Left renal pelvis (tissue), 4 donors: ENCODE measurements at regions not wholly inside any gene's neighbourhood (a gene's known extent, or its start where the extent isn't known, plus 50 kb on each side); places are given as distances from the start of the nearest gene placed in this dataset.
"Not testable (repeated sequence)": the region's sequence is repeated elsewhere in the genome, so short reads cannot be mapped to it uniquely, and the experiment has no call there.

ENCODE experiments used
- DNase-seq, 4 donors: peaks; one replicate each; pipeline ENCODE4 v3.0.0-alpha.2; 2013; ENCODE audit warnings: low read depth in 4 of 4, low spot score in 3 of 4

GRCh38 chr12:131192951-131193350, 239.2 kb downstream of the ADGRD1 start:
- DNase-seq = no peak

- no peak for DNase-seq
Observed at GRCh38 chr12:131194166-131194565, 240.5 kb downstream of the ADGRD1 start.

DNA sequence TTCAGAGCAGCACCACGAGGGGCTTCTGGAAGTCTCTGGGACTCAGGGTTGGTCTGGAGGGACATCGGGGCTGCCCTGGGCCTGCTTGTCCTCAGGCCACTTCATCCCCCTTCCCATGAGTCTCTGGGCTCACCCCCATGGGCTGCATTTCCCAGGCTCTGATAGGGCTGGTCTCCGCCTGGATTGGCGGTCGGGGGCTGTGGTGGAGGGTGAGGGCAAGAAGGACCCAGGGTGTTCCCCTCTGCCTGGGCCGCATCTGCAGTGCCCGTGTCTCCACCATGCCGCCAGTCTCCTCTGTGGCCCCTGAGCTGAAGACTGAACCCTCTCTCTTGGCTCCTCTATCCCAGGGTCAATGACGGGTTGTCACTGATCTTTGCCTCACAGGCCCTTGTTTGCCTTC, 242.1 kb downstream of the ADGRD1 start:
- DNase-seq = no peak

DNA sequence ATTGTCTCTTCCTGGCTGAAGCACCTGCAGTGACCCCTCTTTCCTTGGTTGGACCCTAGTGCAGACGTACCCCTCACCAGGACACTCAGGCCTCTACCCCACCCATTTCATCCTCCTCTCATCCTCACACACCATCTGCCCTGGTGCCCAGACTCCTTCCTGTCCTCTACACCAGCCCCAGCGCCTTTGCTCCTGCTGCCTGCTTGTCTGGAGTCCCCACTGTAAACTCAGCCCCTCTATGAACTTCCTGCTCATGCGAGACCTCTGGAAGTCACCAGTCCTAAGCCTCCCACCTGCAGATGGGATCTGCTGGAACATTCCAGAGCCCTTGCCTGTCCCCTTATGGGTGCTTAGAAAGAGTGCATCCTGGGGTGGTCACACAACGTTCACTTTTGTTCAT, 242.5 kb downstream of the ADGRD1 start:
- DNase-seq = no peak

GRCh38 chr12:131197490-131197889, 243.8 kb downstream of the ADGRD1 start:
- DNase-seq = no peak

- no peak for DNase-seq
Observed at GRCh38 chr12:131199221-131199620, 245.5 kb downstream of the ADGRD1 start.

GRCh38 chr12:131201912-131202311, 248.2 kb downstream of the ADGRD1 start:
- DNase-seq = not testable (repeated sequence)

DNA sequence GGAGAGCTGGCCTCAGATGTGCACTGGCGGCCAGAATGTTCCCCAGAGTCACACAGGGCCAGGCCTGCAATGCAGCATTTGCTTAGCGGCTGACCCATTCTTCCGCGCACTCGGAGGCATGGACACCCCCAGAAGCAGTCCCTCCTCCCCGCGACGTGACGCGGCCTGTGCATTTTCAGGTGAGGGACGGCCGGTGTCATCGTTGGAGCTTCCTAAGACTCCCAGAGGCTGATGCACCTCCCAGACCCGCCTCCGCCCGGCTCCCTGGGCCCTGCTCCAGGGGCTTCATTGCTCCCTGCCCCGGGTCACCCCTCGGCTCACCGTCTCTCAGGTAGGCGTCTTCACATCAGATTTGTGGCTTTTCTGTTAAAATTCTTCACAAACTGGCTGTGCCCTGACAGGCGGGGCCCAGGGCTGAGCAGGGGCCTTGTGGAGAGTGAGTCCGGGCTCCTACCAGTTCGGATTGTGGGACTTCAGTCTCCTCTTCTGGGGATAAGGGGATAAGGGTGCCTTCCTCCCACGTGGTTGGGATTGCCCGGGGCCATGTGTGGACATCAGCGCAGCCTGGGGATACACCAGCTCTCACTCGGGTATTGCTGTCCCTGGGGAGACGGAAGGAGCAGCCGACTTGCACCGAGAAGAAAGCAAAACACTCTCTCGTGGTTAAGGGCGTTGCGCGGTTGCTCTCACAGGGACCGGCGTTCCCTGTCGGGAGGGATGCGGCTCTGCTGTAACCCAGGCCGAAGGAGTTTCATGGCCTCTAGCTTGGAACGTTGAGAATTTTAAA, 249.1 kb downstream of the ADGRD1 start:
- DNase-seq = no peak

GRCh38 chr12:131203666-131204415, 250.1 kb downstream of the ADGRD1 start:
- no peak for DNase-seq

DNA sequence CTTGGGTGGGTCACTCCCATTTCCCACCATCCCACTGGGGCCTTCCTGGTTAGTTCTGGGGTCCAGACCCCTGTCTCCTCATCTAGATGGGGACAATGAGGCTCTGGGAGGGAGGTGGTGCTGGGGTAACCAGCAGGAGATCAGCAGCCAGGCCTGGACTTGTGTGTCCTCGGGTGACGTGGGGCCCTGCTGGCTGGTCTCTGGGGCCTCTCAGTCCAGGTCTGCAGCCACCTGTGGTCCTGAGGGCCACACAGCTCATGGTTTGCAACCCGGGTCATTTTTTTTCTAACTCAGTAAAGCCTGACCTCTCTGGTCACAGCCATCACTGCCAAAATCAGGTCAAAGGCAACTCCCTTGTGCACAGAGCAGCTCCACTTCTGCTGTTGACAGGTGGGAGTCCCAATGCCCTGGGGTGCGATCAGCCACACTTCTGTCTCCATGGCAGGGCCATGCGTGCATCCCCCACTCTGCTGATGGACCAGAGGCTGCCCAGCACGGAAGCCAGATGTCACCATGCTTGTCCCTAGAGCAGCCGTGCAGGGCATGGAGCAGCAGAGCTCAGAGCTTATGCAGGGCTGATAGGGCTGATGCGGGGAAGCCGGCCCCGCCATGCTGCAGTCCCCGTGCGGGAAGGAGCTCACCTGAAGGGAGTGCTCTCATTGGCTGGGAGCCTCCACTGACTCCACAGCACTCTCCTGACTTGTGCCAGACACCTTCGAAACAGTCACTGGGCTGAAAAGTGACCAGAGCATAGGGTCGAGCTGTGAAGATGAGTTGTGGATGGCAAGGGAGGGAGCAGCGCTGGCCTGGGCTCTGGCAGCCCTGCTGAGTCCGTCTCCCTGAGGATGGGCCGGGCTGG, 250.9 kb downstream of the ADGRD1 start:
- DNase-seq = no peak

DNA sequence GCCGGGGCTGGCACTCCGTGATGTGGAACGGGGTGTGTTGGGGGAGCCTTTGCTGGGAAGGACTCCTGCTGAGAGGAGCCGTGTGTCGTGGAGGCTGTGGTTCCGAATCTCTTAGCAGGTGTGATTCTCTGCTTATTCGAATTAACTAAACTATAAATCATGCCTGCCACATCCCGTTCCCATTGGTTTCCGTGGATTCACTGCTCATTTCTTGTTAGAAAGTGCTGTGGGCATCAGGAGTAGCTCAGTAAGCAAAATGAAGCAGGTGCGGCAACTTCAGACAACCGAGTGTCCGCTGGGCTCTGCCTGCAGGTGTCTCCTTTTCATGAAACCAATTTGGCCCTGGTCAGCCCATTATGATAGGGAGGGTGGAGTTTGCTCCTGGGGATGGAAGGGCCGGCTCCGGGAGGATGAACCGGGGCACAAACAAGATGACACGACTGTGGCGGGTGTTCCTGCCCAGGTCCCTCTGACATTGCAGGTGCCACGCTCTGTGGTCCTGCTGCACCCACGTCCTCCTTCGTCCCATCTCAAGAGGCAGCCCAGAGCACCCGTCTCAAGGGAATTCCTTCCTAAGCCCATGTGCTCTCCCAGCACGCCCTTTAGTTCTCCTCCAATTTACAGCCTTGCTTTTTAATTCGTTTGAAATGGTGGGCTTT, 251.7 kb downstream of the ADGRD1 start:
- not testable (repeated sequence) for DNase-seq

DNA sequence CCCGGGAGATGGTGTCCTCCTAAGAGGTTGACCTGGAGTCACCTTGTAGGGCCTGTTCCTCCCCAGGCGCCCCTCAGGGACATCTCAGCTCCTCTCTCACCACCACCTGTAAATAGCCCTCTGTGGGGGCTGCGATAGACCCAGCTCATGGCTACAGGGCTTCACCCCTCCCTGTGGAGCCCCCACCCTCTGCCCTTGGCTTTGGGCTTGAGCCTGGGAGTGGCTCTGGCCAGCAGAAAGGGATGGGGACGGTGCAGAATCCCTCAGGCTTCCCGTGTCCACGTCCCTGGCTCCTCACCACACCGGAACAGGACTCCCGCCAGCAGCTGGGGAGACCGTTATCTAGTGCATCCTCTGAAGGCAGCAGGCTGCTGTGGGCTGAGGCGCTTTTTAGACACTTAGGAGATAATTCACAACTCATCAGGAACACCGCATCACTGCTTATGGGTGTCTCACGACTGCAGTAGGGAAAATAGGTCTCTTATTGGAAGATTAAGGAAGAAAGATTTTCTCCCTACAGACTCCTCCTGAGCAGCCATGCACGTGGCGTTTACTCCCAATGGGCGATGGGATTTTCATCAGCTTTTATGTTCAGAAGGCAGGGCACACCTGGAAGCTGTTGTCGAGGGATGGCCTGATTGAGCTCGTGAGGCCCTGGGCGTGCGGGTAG, 253.1 kb downstream of the ADGRD1 start:
- DNase-seq = not testable (repeated sequence)

DNA sequence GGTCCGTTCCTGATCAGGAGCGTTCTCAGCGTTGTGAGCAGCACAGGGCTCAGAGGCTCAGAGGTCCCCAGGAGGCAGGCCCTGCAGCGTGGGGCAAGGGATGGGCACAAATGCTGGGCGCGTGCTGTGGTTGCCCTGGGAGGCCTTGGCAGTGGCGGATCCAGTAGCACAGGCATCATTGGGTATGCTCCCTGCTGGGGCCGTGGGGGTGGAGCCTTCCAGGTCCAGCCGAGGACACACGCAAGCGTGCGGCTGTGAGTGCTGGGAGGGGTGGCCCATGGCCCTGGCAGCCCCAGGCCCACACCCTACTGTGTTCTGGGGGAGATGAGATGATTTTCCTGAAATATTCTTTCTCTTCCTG, 253.6 kb downstream of the ADGRD1 start:
- DNase-seq = not testable (repeated sequence)

- not testable (repeated sequence) for DNase-seq
Observed at GRCh38 chr12:131207841-131208240, 254.1 kb downstream of the ADGRD1 start.

GRCh38 chr12:131208425-131208824, 254.7 kb downstream of the ADGRD1 start:
- DNase-seq = no peak

DNA sequence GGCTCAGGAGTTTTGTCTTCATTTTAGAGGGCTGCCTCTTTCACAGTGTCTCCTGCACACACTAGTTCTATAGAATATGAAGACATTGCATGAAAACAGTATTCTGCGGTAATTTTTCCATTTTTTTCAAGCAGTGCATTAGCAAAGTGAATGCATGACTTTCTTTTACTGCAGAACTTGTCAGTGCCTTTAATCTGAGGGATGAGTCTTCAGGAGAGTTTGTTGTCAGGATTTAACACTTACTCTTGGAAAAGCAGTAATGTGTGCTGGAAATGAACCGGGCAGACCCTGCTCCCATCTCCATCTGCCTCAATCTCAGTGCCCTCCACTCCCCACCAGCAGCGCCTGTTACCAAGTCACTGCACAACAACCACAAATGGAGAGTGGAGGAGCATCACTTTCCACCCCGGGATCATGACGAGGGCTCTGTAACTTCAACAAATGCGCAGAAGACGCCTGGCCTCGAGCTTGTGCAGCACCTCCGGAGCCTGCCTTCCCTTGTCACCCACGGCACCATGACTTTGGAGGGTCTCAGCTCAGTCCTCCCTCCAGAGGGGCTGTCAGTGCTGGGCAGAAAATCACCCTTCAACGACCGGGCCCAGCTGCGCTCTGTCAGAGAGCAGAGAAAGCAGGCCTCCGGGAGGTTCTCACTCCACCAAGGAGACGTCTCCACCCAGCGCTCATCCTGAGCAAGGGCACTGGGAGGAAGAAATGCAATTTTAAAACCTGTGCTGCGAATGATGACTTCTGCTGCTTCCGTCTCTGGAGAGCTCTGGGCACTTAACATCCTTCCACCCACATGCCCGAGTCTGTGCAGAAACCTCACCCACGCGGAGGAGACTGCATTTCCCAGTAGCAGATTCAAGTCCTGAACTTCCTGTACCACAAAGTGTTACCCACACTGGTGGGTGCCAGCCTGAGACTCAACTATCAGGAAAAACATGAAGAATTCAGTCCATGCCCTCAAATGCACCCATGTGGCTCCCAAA, 255.7 kb downstream of the ADGRD1 start:
- no peak for DNase-seq

DNA sequence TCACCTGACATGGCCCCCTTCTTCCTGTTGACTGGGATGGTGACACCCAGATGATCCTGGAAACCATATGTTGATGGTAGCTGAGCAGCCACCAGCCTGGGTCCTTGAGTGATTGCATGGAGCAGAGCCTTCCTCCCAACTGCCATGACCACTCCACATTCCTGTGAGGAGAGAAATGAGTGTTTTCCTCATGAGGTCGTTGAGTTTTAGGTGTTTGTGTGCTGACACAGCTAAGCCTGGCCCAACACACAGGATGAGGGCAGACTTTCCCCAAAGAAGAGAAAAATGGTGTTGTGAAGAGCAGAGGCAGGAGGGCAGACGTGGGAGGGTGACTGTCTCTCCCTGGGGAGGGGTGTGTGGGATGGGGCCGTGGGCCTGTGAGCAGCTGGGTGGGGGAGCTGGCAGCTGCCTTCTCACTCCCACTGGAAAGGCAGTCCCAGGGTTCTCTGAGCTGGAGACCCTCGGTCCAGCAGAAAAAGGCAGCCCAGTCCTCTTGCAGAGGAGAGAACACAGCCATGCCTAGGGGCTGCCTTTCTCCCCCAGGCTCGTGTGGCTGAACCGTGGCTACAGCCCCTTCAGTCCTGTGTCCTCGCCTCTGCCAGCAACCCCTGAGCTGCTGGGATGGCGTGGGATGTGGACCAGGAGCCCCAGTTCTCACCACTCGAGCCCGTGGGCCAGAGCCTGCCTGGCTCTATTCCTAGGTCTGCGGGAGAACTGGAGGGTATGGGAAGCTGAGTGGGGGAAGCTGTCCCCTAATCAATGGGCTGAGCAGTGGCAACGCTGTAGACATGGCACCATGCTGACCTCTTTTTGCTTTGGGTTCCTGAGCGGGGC, 257.0 kb downstream of the ADGRD1 start:
- DNase-seq = no peak

- no peak for DNase-seq
Observed at GRCh38 chr12:131211340-131211938, 257.7 kb downstream of the ADGRD1 start.
